NCI-H1105 (cell line): ENCODE measurements at regions not wholly inside any gene's neighbourhood (a gene's known extent, or its start where the extent isn't known, plus 50 kb on each side); places are given as distances from the start of the nearest gene placed in this dataset.

Source experiments
- DNase-seq: peaks from one replicate; lab custom pipeline; 2025; lab: John Stamatoyannopoulos, UW

GRCh38 chr1:229760478-229760996, 134.5 kb downstream of the URB2 start:
- DNase-seq, result no peak

- DNase-seq, result no peak
Observed at GRCh38 chr1:229762891-229763290, 136.8 kb downstream of the URB2 start.

- peak; percentile 57 for DNase-seq
Observed at GRCh38 chr1:229768232-229768631, 142.2 kb downstream of the URB2 start.

GRCh38 chr1:229769006-229769405, 143.0 kb downstream of the URB2 start:
- DNase-seq, result no peak

GRCh38 chr1:229769809-229770208, 143.8 kb downstream of the URB2 start:
- no peak for DNase-seq

- peak; percentile 14 for DNase-seq
Observed at GRCh38 chr1:229778794-229779193, 152.7 kb downstream of the URB2 start.

GRCh38 chr1:229781453-229781852, 155.4 kb downstream of the URB2 start:
- peak; percentile 31 for DNase-seq

- DNase-seq, result no peak
Observed at GRCh38 chr1:229782469-229782868, 156.4 kb downstream of the URB2 start.

GRCh38 chr1:229784834-229785233, 158.8 kb downstream of the URB2 start:
- no peak for DNase-seq

- no peak for DNase-seq
Observed at GRCh38 chr1:229786974-229787610, 161.0 kb downstream of the URB2 start.

GRCh38 chr1:229788004-229788403, 162.0 kb downstream of the URB2 start:
- no peak for DNase-seq

GRCh38 chr1:229792012-229792975, 166.2 kb downstream of the URB2 start:
- DNase-seq, result no peak

GRCh38 chr1:229793488-229793887, 167.4 kb downstream of the URB2 start:
- no peak for DNase-seq

- DNase-seq, result no peak
Observed at GRCh38 chr1:229798558-229798957, 172.5 kb downstream of the URB2 start.

- no peak for DNase-seq
Observed at GRCh38 chr1:229803626-229804217, 177.7 kb downstream of the URB2 start.

GRCh38 chr1:229808272-229808671, 182.2 kb downstream of the URB2 start:
- DNase-seq, result no peak

GRCh38 chr1:229810140-229810539, 184.1 kb downstream of the URB2 start:
- no peak for DNase-seq

- no peak for DNase-seq
Observed at GRCh38 chr1:229810961-229811360, 184.9 kb downstream of the URB2 start.

GRCh38 chr1:229812148-229812547, 186.1 kb downstream of the URB2 start:
- DNase-seq, result no peak

GRCh38 chr1:229812693-229813092, 186.6 kb downstream of the URB2 start:
- DNase-seq, result no peak

GRCh38 chr1:229815076-229815475, 189.0 kb downstream of the URB2 start:
- DNase-seq, result no peak

GRCh38 chr1:229815961-229816360, 189.9 kb downstream of the URB2 start:
- no peak for DNase-seq

GRCh38 chr1:229817936-229818335, 191.9 kb downstream of the URB2 start:
- DNase-seq, result no peak
